WTC11 (cell line): ENCODE measurements at regions not wholly inside any gene's neighbourhood (a gene's known extent, or its start where the extent isn't known, plus 50 kb on each side); places are given as distances from the start of the nearest gene placed in this dataset.

ENCODE experiments used
- ATAC-seq: fragments of 200-7000 bp; cut with Tn5 transposase; 2 replicates; pipeline ENCODE4 v1.10.0; 2021; ENCODE audit warnings: mild to moderate bottlenecking, moderate library complexity
- CTCF ChIA-PET: fragments of 300-600 bp; sonication (Branson Sonifier 250); formaldehyde crosslinking; loops from one replicate; lab custom pipeline; 2021; ENCODE audit warnings: antibody characterized with exemption; lab: Charles Lee
- POLR2A ChIA-PET: fragments of 350-600 bp; sonication (Branson Sonifier 250); formaldehyde crosslinking; loops from one replicate; lab custom pipeline; 2021; ENCODE audit warnings: antibody characterized with exemption; lab: Charles Lee
- DNase-seq: peaks from one replicate; pipeline ENCODE4 v3.0.0; 2021; ENCODE audit warnings: low spot score
- H3K27ac Mint-ChIP-seq: 2 replicates; pipeline ENCODE4 v1.8.0; 2021; ENCODE audit warnings: mixed read lengths
- H3K27me3 Mint-ChIP-seq: 2 replicates; pipeline ENCODE4 v1.8.0; 2021; ENCODE audit warnings: low read depth, mild to moderate bottlenecking, moderate library complexity, mixed read lengths
- H3K36me3 Mint-ChIP-seq: 2 replicates; pipeline ENCODE4 v1.8.0; 2021; ENCODE audit warnings: mixed read lengths
- H3K4me1 Mint-ChIP-seq: 2 replicates; pipeline ENCODE4 v1.8.0; 2022; ENCODE audit warnings: mixed read lengths
- H3K4me3 Mint-ChIP-seq: 2 replicates; pipeline ENCODE4 v1.8.0; 2021; ENCODE audit warnings: mild to moderate bottlenecking, moderate library complexity, mixed read lengths
- H3K9me3 Mint-ChIP-seq: 2 replicates; pipeline ENCODE4 v1.8.0; 2021; ENCODE audit warnings: mixed read lengths
- HMGA2 ChIP-seq: fragments of 250-450 bp; sonication (Bioruptor Pico); IDR thresholded peaks from 2 replicates; pipeline ENCODE4 v1.4.0; 2021; ENCODE audit warnings: mild to moderate bottlenecking, moderate library complexity
- JAZF1 ChIP-seq: fragments of 250-450 bp; sonication (Bioruptor Pico); IDR thresholded peaks from 2 replicates; pipeline ENCODE4 v1.9.0; 2021; ENCODE audit warnings: moderate library complexity, mild to moderate bottlenecking, inconsistent platforms
- MYBL2 ChIP-seq: sonication (generic); formaldehyde crosslinking; IDR thresholded peaks from 2 replicates; pipeline ENCODE4 v1.8.1; 2023; ENCODE audit warnings: mild to moderate bottlenecking, moderate library complexity, missing genetic modification reagents
- NR1H2 ChIP-seq: sonication (generic); formaldehyde crosslinking; IDR thresholded peaks from 2 replicates; pipeline ENCODE4 v1.9.0; 2021; ENCODE audit warnings: mild to moderate bottlenecking, moderate library complexity, missing genetic modification reagents
- RELA ChIP-seq: sonication (generic); formaldehyde crosslinking; IDR thresholded peaks from 2 replicates; pipeline ENCODE4 v1.8.1; 2022; ENCODE audit warnings: missing genetic modification reagents, mild to moderate bottlenecking, borderline replicate concordance
- SMAD3 ChIP-seq: sonication (generic); formaldehyde crosslinking; IDR thresholded peaks from 2 replicates; pipeline ENCODE4 v1.8.0; 2022; ENCODE audit warnings: missing genetic modification reagents, mild to moderate bottlenecking, borderline replicate concordance
- SOX15 ChIP-seq: fragments of 250-450 bp; sonication (Bioruptor Pico); IDR thresholded peaks from 2 replicates; pipeline ENCODE4 v1.9.0; 2021; ENCODE audit warnings: mild to moderate bottlenecking
- TF ChIP-seq, protein P1 (sequence below): sonication (generic); formaldehyde crosslinking; IDR thresholded peaks from 2 replicates; pipeline ENCODE4 v1.8.1; 2022; ENCODE audit warnings: mild to moderate bottlenecking, missing genetic modification reagents, moderate library complexity, borderline replicate concordance
- TF ChIP-seq, protein P2 (sequence below): sonication (generic); formaldehyde crosslinking; IDR thresholded peaks from 2 replicates; pipeline ENCODE4 v1.8.0; 2023; ENCODE audit warnings: missing genetic modification reagents, mild to moderate bottlenecking, borderline replicate concordance
- TF ChIP-seq, protein P3 (sequence below): fragments of 200-600 bp; IDR thresholded peaks from 2 replicates; pipeline ENCODE4 v1.8.0; 2022; ENCODE audit warnings: antibody characterized with exemption
- TF ChIP-seq, protein P4 (sequence below): sonication (generic); formaldehyde crosslinking; IDR thresholded peaks from 2 replicates; pipeline ENCODE4 v1.8.1; 2022; ENCODE audit warnings: missing genetic modification reagents, borderline replicate concordance
- TF ChIP-seq, protein P5 (sequence below): fragments of 250-450 bp; sonication (Bioruptor Pico); IDR thresholded peaks from 2 replicates; pipeline ENCODE4 v2.1.2; 2022; ENCODE audit warnings: mild to moderate bottlenecking, moderate library complexity
- TF ChIP-seq, protein P6 (sequence below): fragments of 250-450 bp; sonication (Bioruptor Pico); IDR thresholded peaks from 2 replicates; pipeline ENCODE4 v1.9.0; 2021; ENCODE audit warnings: mild to moderate bottlenecking
- TF ChIP-seq, protein P7 (sequence below): sonication (generic); formaldehyde crosslinking; IDR thresholded peaks from 2 replicates; pipeline ENCODE4 v1.8.1; 2023; ENCODE audit warnings: mild to moderate bottlenecking, missing genetic modification reagents
- TF ChIP-seq, protein P8 (sequence below): sonication (generic); formaldehyde crosslinking; IDR thresholded peaks from 2 replicates; pipeline ENCODE4 v1.8.1; 2023; ENCODE audit warnings: mild to moderate bottlenecking, missing genetic modification reagents, moderate library complexity

DNA sequence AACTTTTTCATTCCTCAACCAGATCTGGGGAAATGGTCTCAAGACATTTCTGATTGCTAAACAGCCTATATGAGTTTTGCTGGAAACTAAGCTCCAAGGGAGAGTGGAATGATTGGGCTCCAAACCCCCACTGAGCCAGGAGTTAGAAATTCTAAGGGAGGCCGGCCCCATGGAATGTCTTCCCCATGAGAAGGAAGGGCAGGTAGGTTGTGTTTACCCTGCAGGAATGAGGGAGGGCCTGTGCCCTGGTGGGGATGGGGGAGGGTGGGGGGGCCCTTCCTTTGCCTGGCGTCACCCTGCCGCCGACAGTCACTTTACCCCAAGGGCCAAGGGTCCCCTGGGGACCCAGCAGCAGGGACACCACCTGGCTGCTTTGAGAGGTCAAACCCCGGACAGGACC lies 298.9 kb downstream of the TFAP2C start:
- peak; percentile 25 for DNase-seq
- peaks cover 63% of the 10 kb centered on the region for H3K4me1 Mint-ChIP-seq
- peaks cover 71% of the 10 kb centered on the region for H3K27me3 Mint-ChIP-seq
- no peak for TF ChIP-seq SMAD3 (CRISPR knock-in tag)
- TF ChIP-seq, protein P1, sequence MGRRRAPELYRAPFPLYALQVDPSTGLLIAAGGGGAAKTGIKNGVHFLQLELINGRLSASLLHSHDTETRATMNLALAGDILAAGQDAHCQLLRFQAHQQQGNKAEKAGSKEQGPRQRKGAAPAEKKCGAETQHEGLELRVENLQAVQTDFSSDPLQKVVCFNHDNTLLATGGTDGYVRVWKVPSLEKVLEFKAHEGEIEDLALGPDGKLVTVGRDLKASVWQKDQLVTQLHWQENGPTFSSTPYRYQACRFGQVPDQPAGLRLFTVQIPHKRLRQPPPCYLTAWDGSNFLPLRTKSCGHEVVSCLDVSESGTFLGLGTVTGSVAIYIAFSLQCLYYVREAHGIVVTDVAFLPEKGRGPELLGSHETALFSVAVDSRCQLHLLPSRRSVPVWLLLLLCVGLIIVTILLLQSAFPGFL: no peak
- TF ChIP-seq, all 79 proteins: peak for 0
- ATAC-seq: peak; percentile 22
- no peak overlapping the region; the same call in 1 of the 2 replicates for H3K27ac Mint-ChIP-seq
- H3K36me3 Mint-ChIP-seq: no peaks in the 10 kb centered on the region
- H3K9me3 Mint-ChIP-seq: no peaks in the 10 kb centered on the region
- H3K4me3 Mint-ChIP-seq: peak overlapping the region; percentile 48
- ChIA-PET POLR2A (no interaction called here), CTCF (no interaction called here)

DNA sequence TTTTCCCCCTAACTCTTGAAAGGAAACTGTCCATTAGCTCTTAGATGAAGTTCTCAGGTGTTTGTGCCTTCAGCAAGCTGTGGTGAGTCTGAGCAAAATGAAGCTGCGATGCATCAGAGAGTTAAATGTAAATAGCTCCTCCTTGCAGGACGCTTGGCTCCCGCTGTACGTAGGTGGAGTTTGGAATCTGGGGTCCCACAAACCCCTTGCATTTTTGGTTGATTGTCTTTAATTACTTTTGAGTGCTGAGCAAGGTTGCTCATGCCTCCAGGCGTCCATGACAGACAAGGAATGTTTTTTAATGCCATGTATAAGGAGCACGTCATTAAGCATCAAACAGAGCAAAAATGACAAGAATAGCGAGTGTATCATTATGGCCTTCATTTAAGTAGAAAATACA lies 300.5 kb downstream of the TFAP2C start:
- peaks cover 55% of the 10 kb centered on the region for H3K27me3 Mint-ChIP-seq
- H3K4me1 Mint-ChIP-seq: peaks cover 58% of the 10 kb centered on the region
- TF ChIP-seq MYBL2 (no peak), SOX15 (CRISPR knock-in tag) (no peak)
- TF ChIP-seq, protein P2, sequence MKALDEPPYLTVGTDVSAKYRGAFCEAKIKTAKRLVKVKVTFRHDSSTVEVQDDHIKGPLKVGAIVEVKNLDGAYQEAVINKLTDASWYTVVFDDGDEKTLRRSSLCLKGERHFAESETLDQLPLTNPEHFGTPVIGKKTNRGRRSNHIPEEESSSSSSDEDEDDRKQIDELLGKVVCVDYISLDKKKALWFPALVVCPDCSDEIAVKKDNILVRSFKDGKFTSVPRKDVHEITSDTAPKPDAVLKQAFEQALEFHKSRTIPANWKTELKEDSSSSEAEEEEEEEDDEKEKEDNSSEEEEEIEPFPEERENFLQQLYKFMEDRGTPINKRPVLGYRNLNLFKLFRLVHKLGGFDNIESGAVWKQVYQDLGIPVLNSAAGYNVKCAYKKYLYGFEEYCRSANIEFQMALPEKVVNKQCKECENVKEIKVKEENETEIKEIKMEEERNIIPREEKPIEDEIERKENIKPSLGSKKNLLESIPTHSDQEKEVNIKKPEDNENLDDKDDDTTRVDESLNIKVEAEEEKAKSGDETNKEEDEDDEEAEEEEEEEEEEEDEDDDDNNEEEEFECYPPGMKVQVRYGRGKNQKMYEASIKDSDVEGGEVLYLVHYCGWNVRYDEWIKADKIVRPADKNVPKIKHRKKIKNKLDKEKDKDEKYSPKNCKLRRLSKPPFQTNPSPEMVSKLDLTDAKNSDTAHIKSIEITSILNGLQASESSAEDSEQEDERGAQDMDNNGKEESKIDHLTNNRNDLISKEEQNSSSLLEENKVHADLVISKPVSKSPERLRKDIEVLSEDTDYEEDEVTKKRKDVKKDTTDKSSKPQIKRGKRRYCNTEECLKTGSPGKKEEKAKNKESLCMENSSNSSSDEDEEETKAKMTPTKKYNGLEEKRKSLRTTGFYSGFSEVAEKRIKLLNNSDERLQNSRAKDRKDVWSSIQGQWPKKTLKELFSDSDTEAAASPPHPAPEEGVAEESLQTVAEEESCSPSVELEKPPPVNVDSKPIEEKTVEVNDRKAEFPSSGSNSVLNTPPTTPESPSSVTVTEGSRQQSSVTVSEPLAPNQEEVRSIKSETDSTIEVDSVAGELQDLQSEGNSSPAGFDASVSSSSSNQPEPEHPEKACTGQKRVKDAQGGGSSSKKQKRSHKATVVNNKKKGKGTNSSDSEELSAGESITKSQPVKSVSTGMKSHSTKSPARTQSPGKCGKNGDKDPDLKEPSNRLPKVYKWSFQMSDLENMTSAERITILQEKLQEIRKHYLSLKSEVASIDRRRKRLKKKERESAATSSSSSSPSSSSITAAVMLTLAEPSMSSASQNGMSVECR: no peak
- TF ChIP-seq, protein P3, sequence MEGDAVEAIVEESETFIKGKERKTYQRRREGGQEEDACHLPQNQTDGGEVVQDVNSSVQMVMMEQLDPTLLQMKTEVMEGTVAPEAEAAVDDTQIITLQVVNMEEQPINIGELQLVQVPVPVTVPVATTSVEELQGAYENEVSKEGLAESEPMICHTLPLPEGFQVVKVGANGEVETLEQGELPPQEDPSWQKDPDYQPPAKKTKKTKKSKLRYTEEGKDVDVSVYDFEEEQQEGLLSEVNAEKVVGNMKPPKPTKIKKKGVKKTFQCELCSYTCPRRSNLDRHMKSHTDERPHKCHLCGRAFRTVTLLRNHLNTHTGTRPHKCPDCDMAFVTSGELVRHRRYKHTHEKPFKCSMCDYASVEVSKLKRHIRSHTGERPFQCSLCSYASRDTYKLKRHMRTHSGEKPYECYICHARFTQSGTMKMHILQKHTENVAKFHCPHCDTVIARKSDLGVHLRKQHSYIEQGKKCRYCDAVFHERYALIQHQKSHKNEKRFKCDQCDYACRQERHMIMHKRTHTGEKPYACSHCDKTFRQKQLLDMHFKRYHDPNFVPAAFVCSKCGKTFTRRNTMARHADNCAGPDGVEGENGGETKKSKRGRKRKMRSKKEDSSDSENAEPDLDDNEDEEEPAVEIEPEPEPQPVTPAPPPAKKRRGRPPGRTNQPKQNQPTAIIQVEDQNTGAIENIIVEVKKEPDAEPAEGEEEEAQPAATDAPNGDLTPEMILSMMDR: no peak
- TF ChIP-seq, protein P4, sequence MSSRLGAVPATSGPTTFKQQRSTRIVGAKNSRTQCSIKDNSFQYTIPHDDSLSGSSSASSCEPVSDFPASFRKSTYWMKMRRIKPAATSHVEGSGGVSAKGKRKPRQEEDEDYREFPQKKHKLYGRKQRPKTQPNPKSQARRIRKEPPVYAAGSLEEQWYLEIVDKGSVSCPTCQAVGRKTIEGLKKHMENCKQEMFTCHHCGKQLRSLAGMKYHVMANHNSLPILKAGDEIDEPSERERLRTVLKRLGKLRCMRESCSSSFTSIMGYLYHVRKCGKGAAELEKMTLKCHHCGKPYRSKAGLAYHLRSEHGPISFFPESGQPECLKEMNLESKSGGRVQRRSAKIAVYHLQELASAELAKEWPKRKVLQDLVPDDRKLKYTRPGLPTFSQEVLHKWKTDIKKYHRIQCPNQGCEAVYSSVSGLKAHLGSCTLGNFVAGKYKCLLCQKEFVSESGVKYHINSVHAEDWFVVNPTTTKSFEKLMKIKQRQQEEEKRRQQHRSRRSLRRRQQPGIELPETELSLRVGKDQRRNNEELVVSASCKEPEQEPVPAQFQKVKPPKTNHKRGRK: no peak
- TF ChIP-seq, all 79 proteins: peak for 0
- ChIA-PET CTCF (interaction anchor here (0.7 to 1.5 kb wide), 3 partner anchors 44 to 300 kb away, joined by 3 to 8 read pairs (median 5); partner anchors contain the start of gene TFAP2C), POLR2A (no interaction called here)
- no peak for ATAC-seq
- peak overlapping the region; percentile 44 for H3K4me3 Mint-ChIP-seq
- no peaks in the 10 kb centered on the region for H3K36me3 Mint-ChIP-seq
- DNase-seq: no peak
- H3K27ac Mint-ChIP-seq: peak overlapping the region; percentile 12; the same call in 1 of the 2 replicates
- no peaks in the 10 kb centered on the region for H3K9me3 Mint-ChIP-seq

DNA sequence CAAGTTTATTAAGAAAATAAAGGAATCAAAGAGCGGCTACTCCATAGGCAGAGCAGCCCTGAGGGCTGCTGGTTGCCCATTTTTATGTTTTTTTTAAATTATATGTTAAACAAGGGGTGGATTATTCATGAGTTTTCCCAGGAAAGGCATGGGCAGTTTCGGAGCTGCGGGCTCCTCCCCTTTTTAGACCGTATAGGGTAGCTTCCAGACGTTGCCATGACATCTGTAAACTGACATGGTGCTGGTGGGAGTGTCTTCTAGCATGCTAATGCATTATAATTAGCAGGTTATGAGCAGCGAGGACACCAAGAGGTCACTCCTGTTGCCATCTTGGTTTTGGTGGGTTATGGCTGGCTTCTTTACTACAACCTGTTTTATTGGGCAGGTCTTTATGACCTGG lies 301.8 kb downstream of the TFAP2C start:
- no peak overlapping the region for H3K4me3 Mint-ChIP-seq
- POLR2A ChIA-PET: no interaction called here
- TF ChIP-seq, protein P5, sequence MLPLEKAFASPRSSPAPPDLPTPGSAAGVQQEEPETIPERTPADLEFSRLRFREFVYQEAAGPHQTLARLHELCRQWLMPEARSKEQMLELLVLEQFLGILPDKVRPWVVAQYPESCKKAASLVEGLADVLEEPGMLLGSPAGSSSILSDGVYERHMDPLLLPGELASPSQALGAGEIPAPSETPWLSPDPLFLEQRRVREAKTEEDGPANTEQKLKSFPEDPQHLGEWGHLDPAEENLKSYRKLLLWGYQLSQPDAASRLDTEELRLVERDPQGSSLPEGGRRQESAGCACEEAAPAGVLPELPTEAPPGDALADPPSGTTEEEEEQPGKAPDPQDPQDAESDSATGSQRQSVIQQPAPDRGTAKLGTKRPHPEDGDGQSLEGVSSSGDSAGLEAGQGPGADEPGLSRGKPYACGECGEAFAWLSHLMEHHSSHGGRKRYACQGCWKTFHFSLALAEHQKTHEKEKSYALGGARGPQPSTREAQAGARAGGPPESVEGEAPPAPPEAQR: no peak
- no peak for TF ChIP-seq NR1H2
- TF ChIP-seq RELA (CRISPR knock-in tag): no peak
- TF ChIP-seq HMGA2 (CRISPR knock-in tag): no peak
- TF ChIP-seq SOX15 (CRISPR knock-in tag): no peak
- TF ChIP-seq, protein P6, sequence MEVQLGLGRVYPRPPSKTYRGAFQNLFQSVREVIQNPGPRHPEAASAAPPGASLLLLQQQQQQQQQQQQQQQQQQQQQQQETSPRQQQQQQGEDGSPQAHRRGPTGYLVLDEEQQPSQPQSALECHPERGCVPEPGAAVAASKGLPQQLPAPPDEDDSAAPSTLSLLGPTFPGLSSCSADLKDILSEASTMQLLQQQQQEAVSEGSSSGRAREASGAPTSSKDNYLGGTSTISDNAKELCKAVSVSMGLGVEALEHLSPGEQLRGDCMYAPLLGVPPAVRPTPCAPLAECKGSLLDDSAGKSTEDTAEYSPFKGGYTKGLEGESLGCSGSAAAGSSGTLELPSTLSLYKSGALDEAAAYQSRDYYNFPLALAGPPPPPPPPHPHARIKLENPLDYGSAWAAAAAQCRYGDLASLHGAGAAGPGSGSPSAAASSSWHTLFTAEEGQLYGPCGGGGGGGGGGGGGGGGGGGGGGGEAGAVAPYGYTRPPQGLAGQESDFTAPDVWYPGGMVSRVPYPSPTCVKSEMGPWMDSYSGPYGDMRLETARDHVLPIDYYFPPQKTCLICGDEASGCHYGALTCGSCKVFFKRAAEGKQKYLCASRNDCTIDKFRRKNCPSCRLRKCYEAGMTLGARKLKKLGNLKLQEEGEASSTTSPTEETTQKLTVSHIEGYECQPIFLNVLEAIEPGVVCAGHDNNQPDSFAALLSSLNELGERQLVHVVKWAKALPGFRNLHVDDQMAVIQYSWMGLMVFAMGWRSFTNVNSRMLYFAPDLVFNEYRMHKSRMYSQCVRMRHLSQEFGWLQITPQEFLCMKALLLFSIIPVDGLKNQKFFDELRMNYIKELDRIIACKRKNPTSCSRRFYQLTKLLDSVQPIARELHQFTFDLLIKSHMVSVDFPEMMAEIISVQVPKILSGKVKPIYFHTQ (CRISPR knock-in tag): no peak
- TF ChIP-seq JAZF1 (CRISPR knock-in tag): no peak
- TF ChIP-seq, protein P7, sequence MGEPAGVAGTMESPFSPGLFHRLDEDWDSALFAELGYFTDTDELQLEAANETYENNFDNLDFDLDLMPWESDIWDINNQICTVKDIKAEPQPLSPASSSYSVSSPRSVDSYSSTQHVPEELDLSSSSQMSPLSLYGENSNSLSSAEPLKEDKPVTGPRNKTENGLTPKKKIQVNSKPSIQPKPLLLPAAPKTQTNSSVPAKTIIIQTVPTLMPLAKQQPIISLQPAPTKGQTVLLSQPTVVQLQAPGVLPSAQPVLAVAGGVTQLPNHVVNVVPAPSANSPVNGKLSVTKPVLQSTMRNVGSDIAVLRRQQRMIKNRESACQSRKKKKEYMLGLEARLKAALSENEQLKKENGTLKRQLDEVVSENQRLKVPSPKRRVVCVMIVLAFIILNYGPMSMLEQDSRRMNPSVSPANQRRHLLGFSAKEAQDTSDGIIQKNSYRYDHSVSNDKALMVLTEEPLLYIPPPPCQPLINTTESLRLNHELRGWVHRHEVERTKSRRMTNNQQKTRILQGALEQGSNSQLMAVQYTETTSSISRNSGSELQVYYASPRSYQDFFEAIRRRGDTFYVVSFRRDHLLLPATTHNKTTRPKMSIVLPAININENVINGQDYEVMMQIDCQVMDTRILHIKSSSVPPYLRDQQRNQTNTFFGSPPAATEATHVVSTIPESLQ (CRISPR knock-in tag): no peak
- TF ChIP-seq, protein P8, sequence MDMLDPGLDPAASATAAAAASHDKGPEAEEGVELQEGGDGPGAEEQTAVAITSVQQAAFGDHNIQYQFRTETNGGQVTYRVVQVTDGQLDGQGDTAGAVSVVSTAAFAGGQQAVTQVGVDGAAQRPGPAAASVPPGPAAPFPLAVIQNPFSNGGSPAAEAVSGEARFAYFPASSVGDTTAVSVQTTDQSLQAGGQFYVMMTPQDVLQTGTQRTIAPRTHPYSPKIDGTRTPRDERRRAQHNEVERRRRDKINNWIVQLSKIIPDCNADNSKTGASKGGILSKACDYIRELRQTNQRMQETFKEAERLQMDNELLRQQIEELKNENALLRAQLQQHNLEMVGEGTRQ (CRISPR knock-in tag): no peak

More for the DNA sequence above, 301.8 kb downstream of the TFAP2C start:
- DNase-seq (no peak), ATAC-seq (no peak)
- Mint-ChIP-seq H3K27me3 (peaks cover 43% of the 10 kb centered on the region), H3K27ac (no peak overlapping the region), H3K4me1 (peaks cover 56% of the 10 kb centered on the region), H3K36me3 (no peaks in the 10 kb centered on the region), H3K9me3 (no peaks in the 10 kb centered on the region)
- CTCF ChIA-PET: interaction anchor here (0.8 to 2.2 kb wide), 2 partner anchors 43 to 301 kb away, joined by 3 to 6 read pairs; no protein-coding TSS in a partner anchor
